ENCODE measurements at regions not wholly inside any gene's neighbourhood (a gene's known extent, or its start where the extent isn't known, plus 50 kb on each side); places are given as distances from the start of the nearest gene placed in this dataset.
"Not testable (repeated sequence)": the region's sequence is repeated elsewhere in the genome, so short reads cannot be mapped to it uniquely, and the experiment has no call there.

GRCh38 chr3:20480786-20481365 is 294.9 kb upstream of the SGO1 start:
- no peak for DNase-seq (ENCODE audit: low read depth)

- DNase-seq (ENCODE audit: low read depth), result no peak
These were observed 292.4 kb upstream of the SGO1 start for GRCh38 chr3:20478436-20478835.

GRCh38 chr3:20464237-20464636 is 278.2 kb upstream of the SGO1 start:
- DNase-seq (ENCODE audit: low read depth), result not testable (repeated sequence)

- DNase-seq (ENCODE audit: low read depth), result no peak
These were observed 276.7 kb upstream of the SGO1 start for GRCh38 chr3:20462723-20463122.

- no peak for DNase-seq (ENCODE audit: low read depth)
These were observed 276.2 kb upstream of the SGO1 start for GRCh38 chr3:20462226-20462625.

GRCh38 chr3:20458994-20459716 is 273.1 kb upstream of the SGO1 start:
- DNase-seq (ENCODE audit: low read depth), result no peak

- DNase-seq (ENCODE audit: low read depth), result no peak
These were observed 270.5 kb upstream of the SGO1 start for GRCh38 chr3:20456511-20456910.

GRCh38 chr3:20451170-20451569 is 265.2 kb upstream of the SGO1 start:
- DNase-seq (ENCODE audit: low read depth), result no peak

GRCh38 chr3:20450611-20451010 is 264.6 kb upstream of the SGO1 start:
- no peak for DNase-seq (ENCODE audit: low read depth)

GRCh38 chr3:20442846-20443245 is 256.8 kb upstream of the SGO1 start:
- no peak for DNase-seq (ENCODE audit: low read depth)

GRCh38 chr3:20427268-20427667 is 241.3 kb upstream of the SGO1 start:
- not testable (repeated sequence) for DNase-seq (ENCODE audit: low read depth)

GRCh38 chr3:20425138-20425537 is 239.1 kb upstream of the SGO1 start:
- DNase-seq (ENCODE audit: low read depth), result no peak

GRCh38 chr3:20424086-20424485 is 238.1 kb upstream of the SGO1 start:
- no peak for DNase-seq (ENCODE audit: low read depth)

- DNase-seq (ENCODE audit: low read depth), result no peak
These were observed 236.4 kb upstream of the SGO1 start for GRCh38 chr3:20422391-20422790.

- DNase-seq (ENCODE audit: low read depth), result no peak
These were observed 231.5 kb upstream of the SGO1 start for GRCh38 chr3:20417388-20418108.

GRCh38 chr3:20406611-20407011 is 220.6 kb upstream of the SGO1 start:
- DNase-seq (ENCODE audit: low read depth), result no peak

- no peak for DNase-seq (ENCODE audit: low read depth)
These were observed 219.7 kb upstream of the SGO1 start for GRCh38 chr3:20405744-20406143.

GRCh38 chr3:20405231-20405630 is 219.2 kb upstream of the SGO1 start:
- no peak for DNase-seq (ENCODE audit: low read depth)

GRCh38 chr3:20404741-20405100 is 218.7 kb upstream of the SGO1 start:
- DNase-seq (ENCODE audit: low read depth), result no peak

GRCh38 chr3:20403986-20404740 is 218.2 kb upstream of the SGO1 start:
- DNase-seq (ENCODE audit: low read depth), result no peak

GRCh38 chr3:20401253-20401652 is 215.2 kb upstream of the SGO1 start:
- no peak for DNase-seq (ENCODE audit: low read depth)

GRCh38 chr3:20400686-20401085 is 214.7 kb upstream of the SGO1 start:
- DNase-seq (ENCODE audit: low read depth), result no peak

- DNase-seq (ENCODE audit: low read depth), result no peak
These were observed 214.3 kb upstream of the SGO1 start for GRCh38 chr3:20400281-20400680.
